H1 (cell line): ENCODE measurements at regions not wholly inside any gene's neighbourhood (a gene's known extent, or its start where the extent isn't known, plus 50 kb on each side); places are given as distances from the start of the nearest gene placed in this dataset.

Experiments
- CTCF ChIA-PET: fragments of 300-600 bp; sonication (Branson Sonifier 250); formaldehyde crosslinking; loops from one replicate; lab custom pipeline; 2021; ENCODE audit not compliant: partially characterized antibody; lab: Charles Lee
- POLR2A ChIA-PET: fragments of 300-600 bp; sonication (Branson Sonifier 250); formaldehyde crosslinking; loops from one replicate; lab custom pipeline; 2021; ENCODE audit warnings: inconsistent platforms; ENCODE audit not compliant: partially characterized antibody; lab: Charles Lee
- DNase-seq, 2 experiments: peaks; one replicate each; pipeline versions ENCODE4 v3.0.0 to v3.0.0-alpha.2; 2010 to 2022; ENCODE audit warnings: low spot score in 2 of 2, low read depth in 1 of 2, mixed read lengths in 1 of 2
- FAIRE-seq: peaks from 2 replicates; lab custom pipeline; 2011; peaks lifted over from hg19 to GRCh38; lab: Jason Lieb, UNC
- H2AFZ ChIP-seq: 2 replicates; pipeline ENCODE4 v1.8.1; 2012; ENCODE audit warnings: low read length, inconsistent platforms
- H2AK5ac ChIP-seq: 2 replicates; pipeline ENCODE4 v1.6.1; 2013; ENCODE audit warnings: low read depth, low read length
- H2BK120ac ChIP-seq: replicated peaks from 2 replicates; pipeline ENCODE3; 2013; ENCODE audit warnings: low read depth, low read length, inconsistent platforms
- H2BK12ac ChIP-seq: 2 replicates; pipeline ENCODE4 v1.6.1; 2013; ENCODE audit warnings: low read depth, low read length
- H2BK15ac ChIP-seq: 2 replicates; pipeline ENCODE4 v1.6.1; 2013; ENCODE audit warnings: low read length
- H2BK20ac ChIP-seq: 2 replicates; pipeline ENCODE4 v1.6.1; 2013; ENCODE audit warnings: low read length
- H2BK5ac ChIP-seq: 2 replicates; pipeline ENCODE4 v1.6.1; 2013; ENCODE audit warnings: low read depth, low read length
- H3K14ac ChIP-seq: 2 replicates; pipeline ENCODE4 v1.6.1; 2013; ENCODE audit warnings: inconsistent platforms; ENCODE audit not compliant: insufficient read length
- H3K18ac ChIP-seq: 2 replicates; pipeline ENCODE4 v1.6.1; 2013; ENCODE audit warnings: low read length; ENCODE audit errors: extremely low read depth
- H3K23ac ChIP-seq: 2 replicates; pipeline ENCODE4 v1.6.1; 2013; ENCODE audit warnings: inconsistent platforms; ENCODE audit not compliant: insufficient read length
- H3K23me2 ChIP-seq: 2 replicates; pipeline ENCODE4 v1.6.1; 2013; ENCODE audit warnings: low read depth, low read length
- H3K27ac ChIP-seq: 2 replicates; pipeline ENCODE4 v1.6.1; 2011; ENCODE audit warnings: low read depth, low read length, inconsistent platforms
- H3K27me3 ChIP-seq, 4 experiments: replicated peaks in 1 of 4; 1 replicate in 1 of 4; 2 replicates in 3 of 4; pipeline versions ENCODE4 v1.6.1 to v1.8.1; 2011 to 2013; ENCODE audit warnings: low read length in 3 of 4, mild to moderate bottlenecking in 3 of 4, inconsistent platforms in 2 of 4, mixed read lengths in 2 of 4, moderate library complexity in 1 of 4; ENCODE audit not compliant: control insufficient read depth in 3 of 4, insufficient read depth in 3 of 4; ENCODE audit errors: extremely low read depth in 1 of 4
- H3K36me3 ChIP-seq, 4 experiments: 2 replicates each; pipeline versions ENCODE4 v1.6.1 to v1.8.1; 2011 to 2013; ENCODE audit warnings: mild to moderate bottlenecking in 4 of 4, low read length in 3 of 4, moderate library complexity in 2 of 4, control low read depth in 1 of 4, inconsistent platforms in 1 of 4; ENCODE audit not compliant: insufficient read depth in 4 of 4, control insufficient read depth in 2 of 4
- H3K4ac ChIP-seq: replicated peaks from 2 replicates; pipeline ENCODE3; 2013; ENCODE audit warnings: low read length, low read depth, mixed read lengths, inconsistent platforms; ENCODE audit not compliant: insufficient read length
- H3K4me1 ChIP-seq, 4 experiments: replicated peaks in 1 of 4; 1 replicate in 1 of 4; 2 replicates in 3 of 4; pipeline versions ENCODE4 v1.6.1 to v1.8.1; 2011 to 2013; ENCODE audit warnings: low read length in 3 of 4, inconsistent platforms in 2 of 4, mixed read lengths in 1 of 4; ENCODE audit not compliant: insufficient read depth in 4 of 4, control insufficient read depth in 3 of 4
- H3K4me2 ChIP-seq, 2 experiments: 2 replicates each; pipeline versions ENCODE4 v1.6.1 to v1.8.1; 2011 to 2013; ENCODE audit warnings: low read depth in 2 of 2, low read length in 2 of 2, control low read depth in 1 of 2, inconsistent platforms in 1 of 2, mild to moderate bottlenecking in 1 of 2; ENCODE audit not compliant: insufficient read depth in 1 of 2
- H3K4me3 ChIP-seq, 4 experiments: fragments of 200-600, 300-600 bp in 1 of 4; sonication (generic), shearing (Covaris generic), sonication (Bioruptor Twin) in 1 of 4; 2 replicates each; pipeline versions ENCODE4 v1.5.1 to v1.8.1; 2011 to 2016; ENCODE audit warnings: low read length in 4 of 4, low read depth in 3 of 4, control low read depth in 2 of 4, inconsistent platforms in 2 of 4, mild to moderate bottlenecking in 2 of 4, mixed read lengths in 1 of 4, moderate library complexity in 1 of 4; ENCODE audit not compliant: insufficient read depth in 2 of 4; ENCODE audit errors: extremely low read depth in 1 of 4
- H3K56ac ChIP-seq: replicated peaks from 2 replicates; pipeline ENCODE3; 2013; ENCODE audit warnings: low read depth, mild to moderate bottlenecking, mixed read lengths, low read length, inconsistent platforms; ENCODE audit not compliant: insufficient read length
- H3K79me1 ChIP-seq: 2 replicates; pipeline ENCODE4 v1.6.1; 2013; ENCODE audit warnings: low read depth, low read length, control low read depth
- H3K79me2 ChIP-seq, 2 experiments: 2 replicates each; pipeline versions ENCODE4 v1.6.1 to v1.8.1; 2012 to 2013; ENCODE audit warnings: low read length in 2 of 2, mild to moderate bottlenecking in 2 of 2, inconsistent platforms in 1 of 2; ENCODE audit not compliant: insufficient read depth in 2 of 2, control insufficient read depth in 1 of 2
- H3K9ac ChIP-seq, 4 experiments: replicated peaks in 1 of 4; 1 replicate in 1 of 4; 2 replicates in 3 of 4; pipeline versions ENCODE4 v1.6.1 to v1.8.1; 2011 to 2013; ENCODE audit warnings: low read depth in 3 of 4, low read length in 3 of 4, control low read depth in 2 of 4, mild to moderate bottlenecking in 2 of 4, moderate library complexity in 2 of 4, inconsistent platforms in 1 of 4; ENCODE audit errors: extremely low read depth in 1 of 4
- H3K9me3 ChIP-seq, 2 experiments: 2 replicates each; pipeline versions ENCODE4 v1.6.1 to v1.8.1; 2012 to 2013; ENCODE audit warnings: mild to moderate bottlenecking in 2 of 2, moderate library complexity in 2 of 2, control low read depth in 1 of 2, inconsistent platforms in 1 of 2, low read depth in 1 of 2, low read length in 1 of 2, mixed read lengths in 1 of 2; ENCODE audit not compliant: insufficient read depth in 2 of 2
- H4K20me1 ChIP-seq, 2 experiments: replicated peaks in 1 of 2; 2 replicates each; pipeline versions ENCODE3 to v1.8.1; 2011 to 2013; ENCODE audit warnings: inconsistent platforms in 2 of 2, low read length in 2 of 2, mild to moderate bottlenecking in 1 of 2; ENCODE audit not compliant: insufficient read depth in 2 of 2, control insufficient read depth in 1 of 2
- H4K5ac ChIP-seq: 2 replicates; pipeline ENCODE4 v1.6.1; 2013; ENCODE audit warnings: low read length, low read depth, mixed read lengths, inconsistent platforms; ENCODE audit not compliant: insufficient read length
- H4K8ac ChIP-seq: 2 replicates; pipeline ENCODE4 v1.8.0; 2013; ENCODE audit warnings: mild to moderate bottlenecking, moderate library complexity, low read length, inconsistent platforms; ENCODE audit not compliant: insufficient read depth; ENCODE audit errors: extremely low read depth
- H4K91ac ChIP-seq: replicated peaks from 2 replicates; pipeline ENCODE3; 2013; ENCODE audit warnings: low read length, mixed read lengths, inconsistent platforms; ENCODE audit not compliant: insufficient read length
- ASH2L ChIP-seq: fragments of 200-600, 300-600 bp; sonication (generic); IDR thresholded peaks from one replicate; pipeline ENCODE4 v1.7.1; 2017; ENCODE audit warnings: low read length
- BRCA1 ChIP-seq: IDR thresholded peaks from 2 replicates; pipeline ENCODE4 v1.6.1; 2012; ENCODE audit warnings: low read depth, low read length, improper control_type of control experiment
- CBX5 ChIP-seq: fragments of 300-800, 300-1000 bp; sonication (generic); IDR thresholded peaks from 2 replicates; pipeline ENCODE4 v1.7.1; 2016; ENCODE audit warnings: antibody characterized with exemption, low read length, low read depth
- CHD2 ChIP-seq: IDR thresholded peaks from 2 replicates; pipeline ENCODE4 v1.6.1; 2012; ENCODE audit warnings: low read length, improper control_type of control experiment
- EP300 ChIP-seq, 2 experiments: IDR thresholded peaks; 1 replicate in 1 of 2; 2 replicates in 1 of 2; pipeline ENCODE4 v1.6.1; 2011 to 2012; ENCODE audit warnings: low read depth in 2 of 2, low read length in 2 of 2, mild to moderate bottlenecking in 2 of 2, borderline replicate concordance in 1 of 2, inconsistent platforms in 1 of 2, moderate library complexity in 1 of 2
- KDM4A ChIP-seq: IDR thresholded peaks from one replicate; pipeline ENCODE4 v1.7.1; 2012; ENCODE audit warnings: low read depth, mild to moderate bottlenecking, moderate library complexity, low read length, inconsistent platforms; ENCODE audit not compliant: severe bottlenecking
- POLR2AphosphoS5 ChIP-seq: IDR thresholded peaks from 2 replicates; pipeline ENCODE4 v1.6.1; 2011; ENCODE audit warnings: low read depth, low read length
- RAD21 ChIP-seq, 2 experiments: IDR thresholded peaks in 1 of 2; conservative IDR thresholded peaks in 1 of 2; 2 replicates each; pipeline ENCODE4 v1.6.1; 2011; ENCODE audit warnings: low read depth in 2 of 2, low read length in 2 of 2, improper control_type of control experiment in 1 of 2, inconsistent platforms in 1 of 2, mild to moderate bottlenecking in 1 of 2, moderate library complexity in 1 of 2
- WGBS, 2 experiments: shearing (Covaris generic) in 1 of 2; methylation state at CpG; one replicate each; pipeline versions ENCODE4 v1.1.6 to v1.1.7; 2013 to 2015; ENCODE audit warnings: low lambda C conversion rate in 2 of 2, mixed read lengths in 2 of 2, inconsistent platforms in 1 of 2, low coverage in 1 of 2, missing lambda C conversion rate in 1 of 2; ENCODE audit not compliant: insufficient replicate concordance in 2 of 2, insufficient coverage in 1 of 2, insufficient read length in 1 of 2; ENCODE audit errors: extremely low coverage in 1 of 2, missing lambda C conversion rate in 1 of 2; 5-methylcytosine and 5-hydroxymethylcytosine counted together
- TF ChIP-seq, protein P1 (sequence below): IDR thresholded peaks from 2 replicates; pipeline ENCODE4 v1.6.1; 2012; ENCODE audit warnings: inconsistent platforms
- TF ChIP-seq, protein P2 (sequence below): IDR thresholded peaks from 2 replicates; pipeline ENCODE4 v1.6.1; 2011; ENCODE audit warnings: low read length, improper control_type of control experiment

DNA sequence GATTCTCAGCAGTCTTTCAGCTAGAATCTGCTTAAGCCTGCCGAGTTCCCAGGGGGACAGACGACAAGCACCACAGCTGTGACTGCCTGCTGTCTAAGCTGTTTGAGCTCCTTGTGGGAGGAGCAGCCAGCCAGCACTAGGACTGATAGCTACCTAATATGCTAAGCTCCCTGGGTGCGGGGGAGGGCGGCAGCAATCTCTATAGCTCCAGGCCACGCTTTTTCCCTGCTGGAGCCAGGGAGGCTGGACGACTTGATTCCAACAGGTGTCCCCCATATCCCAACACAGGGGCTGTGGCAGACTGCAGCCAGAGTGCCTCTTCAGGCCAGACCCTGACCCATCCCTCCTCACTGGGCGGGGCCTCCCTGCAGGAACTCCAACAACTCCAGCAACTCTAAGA is 134.1 kb upstream of the ARPP21 start:
- Histone ChIP-seq H2BK20ac (no peak overlapping the region), H3K23ac (no peak overlapping the region), H3K4me3 (no peak overlapping the region), H4K5ac (no peak overlapping the region), H3K9me3 (no peaks in the 10 kb centered on the region), H4K8ac (no peak overlapping the region; the same call in 1 of the 2 replicates), H3K4me1 (peaks cover 0 to 4% (median 1%) of the 10 kb centered on the region in 4 experiments; a peak in 1 of 7 replicates), H3K27ac (no peak overlapping the region), H3K18ac (no peak overlapping the region), H3K4me2 (peak overlapping the region; percentile 7 to 22; a peak in 2 of 4 replicates), H3K36me3 (no peaks in the 10 kb centered on the region), H3K27me3 (no peaks in the 10 kb centered on the region), H3K23me2 (no peaks in the 10 kb centered on the region), H2BK15ac (no peak overlapping the region), H2AK5ac (no peak overlapping the region), H2BK5ac (no peak overlapping the region), H2AFZ (no peak overlapping the region), H4K20me1 (no peaks in the 10 kb centered on the region), H3K56ac (no peak overlapping the region), H3K79me2 (no peaks in the 10 kb centered on the region), H4K91ac (no peak overlapping the region), H3K4ac (no peak overlapping the region), H2BK120ac (no peak overlapping the region), H3K14ac (no peak overlapping the region), H2BK12ac (no peak overlapping the region), H3K9ac (no peak overlapping the region), H3K79me1 (no peaks in the 10 kb centered on the region)
- CTCF ChIA-PET = interaction anchor here (1.0 kb wide), 1 partner anchor 14 kb away, joined by 3 read pairs; no protein-coding TSS in a partner anchor
- FAIRE-seq (no peak), DNase-seq (peak; percentile 60 to 65)
- POLR2A ChIA-PET = no interaction called here
- WGBS, 2 experiments = 30% methylated on average over 7 of the region's 7 CpGs; no CpG with 5 or more reads in 1 of the 2 experiments
- TF ChIP-seq EP300 (IDR thresholded peaks at IDR 0.05; ENCODE audit: borderline replicate concordance in 1 of 2, low read depth in 2 of 2, low read length in 2 of 2) = peak in 1 of 2 experiments; percentile 31; a peak in 1 of 3 replicates
- peak in 1 of 2 experiments; percentile 12; a peak in 2 of 4 replicates for TF ChIP-seq RAD21 (IDR thresholded peaks at IDR 0.05 in 1 of 2, conservative IDR thresholded peaks at IDR 0.05 in 1 of 2; ENCODE audit: low read depth in 2 of 2, low read length in 2 of 2)
- no peak for TF ChIP-seq POLR2AphosphoS5
- no peak for TF ChIP-seq CHD2
- TF ChIP-seq, protein P1, sequence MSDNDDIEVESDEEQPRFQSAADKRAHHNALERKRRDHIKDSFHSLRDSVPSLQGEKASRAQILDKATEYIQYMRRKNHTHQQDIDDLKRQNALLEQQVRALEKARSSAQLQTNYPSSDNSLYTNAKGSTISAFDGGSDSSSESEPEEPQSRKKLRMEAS = no peak
- TF ChIP-seq KDM4A = no peak
- TF ChIP-seq BRCA1 = no peak
- TF ChIP-seq ASH2L = peak; percentile 64
- TF ChIP-seq CBX5 = no peak
- TF ChIP-seq, protein P2, sequence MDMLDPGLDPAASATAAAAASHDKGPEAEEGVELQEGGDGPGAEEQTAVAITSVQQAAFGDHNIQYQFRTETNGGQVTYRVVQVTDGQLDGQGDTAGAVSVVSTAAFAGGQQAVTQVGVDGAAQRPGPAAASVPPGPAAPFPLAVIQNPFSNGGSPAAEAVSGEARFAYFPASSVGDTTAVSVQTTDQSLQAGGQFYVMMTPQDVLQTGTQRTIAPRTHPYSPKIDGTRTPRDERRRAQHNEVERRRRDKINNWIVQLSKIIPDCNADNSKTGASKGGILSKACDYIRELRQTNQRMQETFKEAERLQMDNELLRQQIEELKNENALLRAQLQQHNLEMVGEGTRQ = no peak
